ENCODE measurements at regions not wholly inside any gene's neighbourhood (a gene's known extent, or its start where the extent isn't known, plus 50 kb on each side); places are given as distances from the start of the nearest gene placed in this dataset.

DNA sequence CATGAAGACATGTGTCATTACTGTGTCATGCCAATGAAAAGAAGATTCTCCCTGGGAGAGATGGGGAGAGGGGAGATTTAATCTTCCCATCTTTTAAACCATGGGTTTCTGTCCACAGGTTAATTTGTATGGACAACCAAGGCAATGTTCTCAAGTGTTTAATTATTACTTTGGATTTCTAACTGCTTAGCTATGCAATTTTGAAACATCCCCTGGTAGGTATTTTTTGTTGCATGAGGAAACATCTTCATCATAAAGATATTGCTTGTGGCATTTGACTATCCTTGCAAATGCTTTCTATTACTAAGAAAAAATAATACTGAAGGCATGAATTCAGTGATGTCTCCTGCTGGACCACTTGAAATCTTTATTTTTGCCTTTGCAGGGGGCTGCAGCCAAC, 326.6 kb upstream of the TPM1 start:
- no peak for TF ChIP-seq ZFX (IDR thresholded peaks at IDR 0.05; ENCODE audit: borderline replicate concordance)
- TF ChIP-seq CTCF (IDR thresholded peaks at IDR 0.05), result no peak
- no peak overlapping the region for H3K27ac ChIP-seq

- no peak overlapping the region for H3K27ac ChIP-seq
- TF ChIP-seq ZFX (IDR thresholded peaks at IDR 0.05; ENCODE audit: borderline replicate concordance) (no peak), CTCF (IDR thresholded peaks at IDR 0.05) (no peak)
Measured at GRCh38 chr15:62717496-62717895, 325.1 kb upstream of the TPM1 start.

- TF ChIP-seq ZFX (IDR thresholded peaks at IDR 0.05; ENCODE audit: borderline replicate concordance), result no peak
- no peak overlapping the region for H3K27ac ChIP-seq
Measured at GRCh38 chr15:62719316-62719715, 323.2 kb upstream of the TPM1 start.

DNA sequence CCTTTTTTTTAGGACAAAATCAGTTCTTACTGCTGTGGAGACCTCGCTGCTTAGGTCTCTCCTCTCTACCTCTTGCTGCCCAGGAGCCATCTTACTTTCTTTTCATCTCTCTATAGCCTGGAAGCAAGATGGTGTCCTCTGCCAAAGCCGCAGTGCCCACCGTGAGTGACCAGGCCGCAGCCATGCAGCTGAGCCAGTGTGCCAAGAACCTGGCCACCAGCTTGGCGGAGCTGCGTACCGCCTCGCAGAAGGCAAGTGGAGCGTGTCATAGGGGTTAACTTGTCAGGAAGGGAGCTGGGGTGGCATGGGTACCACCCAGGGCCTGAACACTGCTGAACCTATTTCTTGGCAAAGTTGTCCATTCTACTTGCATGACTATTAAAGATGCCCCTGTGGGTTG, 320.3 kb upstream of the TPM1 start:
- no peak for TF ChIP-seq ZFX (IDR thresholded peaks at IDR 0.05; ENCODE audit: borderline replicate concordance)
- no peak for TF ChIP-seq CTCF (IDR thresholded peaks at IDR 0.05)

DNA sequence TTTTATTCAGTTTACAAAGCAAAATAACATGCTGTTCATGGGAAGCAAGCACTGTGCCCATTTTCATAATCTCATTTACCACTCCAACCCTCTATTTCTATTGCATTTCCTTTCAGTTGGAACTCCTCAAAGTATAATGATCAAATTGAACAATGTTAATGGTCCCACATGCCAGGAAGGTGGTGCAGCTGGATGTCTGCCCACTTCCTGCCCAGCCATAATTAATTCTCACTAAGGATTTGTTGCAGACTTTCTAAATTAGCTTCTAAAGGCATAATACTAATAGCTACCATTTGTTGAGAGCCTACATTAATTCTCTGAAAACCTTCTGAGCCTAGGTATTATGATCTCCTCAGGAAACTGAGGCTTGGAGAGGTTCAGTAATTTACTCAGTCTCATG, 316.1 kb upstream of the TPM1 start:
- H3K27ac ChIP-seq, result no peak overlapping the region
- TF ChIP-seq CTCF (IDR thresholded peaks at IDR 0.05), result no peak
- TF ChIP-seq ZFX (IDR thresholded peaks at IDR 0.05; ENCODE audit: borderline replicate concordance), result no peak

More for the DNA sequence above, 320.3 kb upstream of the TPM1 start:
- H3K27ac ChIP-seq, result no peak overlapping the region

DNA sequence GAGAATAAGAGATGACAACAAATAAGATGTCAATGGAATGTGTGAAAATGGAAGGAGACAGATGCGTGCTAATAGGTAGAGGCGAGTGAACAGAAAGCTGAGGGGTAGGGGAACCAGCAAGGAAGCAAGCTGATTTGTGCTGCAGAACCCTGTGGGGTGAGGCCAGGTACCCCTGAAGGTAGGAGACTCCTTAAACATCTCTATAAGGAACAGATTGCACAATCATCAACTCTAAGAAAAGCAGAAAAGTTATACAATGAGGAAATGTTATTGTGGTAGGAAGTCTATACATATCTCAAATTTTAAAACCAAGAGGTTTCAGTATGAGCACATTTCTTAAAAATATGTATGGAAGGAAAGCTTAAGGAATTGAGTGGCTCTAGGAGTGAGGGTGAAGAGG, 315.0 kb upstream of the TPM1 start:
- TF ChIP-seq CTCF (IDR thresholded peaks at IDR 0.05) (no peak), ZFX (IDR thresholded peaks at IDR 0.05; ENCODE audit: borderline replicate concordance) (no peak)
- H3K27ac ChIP-seq, result no peak overlapping the region

- no peak overlapping the region for H3K27ac ChIP-seq
- TF ChIP-seq ZFX (IDR thresholded peaks at IDR 0.05; ENCODE audit: borderline replicate concordance) (no peak), CTCF (IDR thresholded peaks at IDR 0.05) (no peak)
Measured at GRCh38 chr15:62730825-62731224, 311.7 kb upstream of the TPM1 start.

GRCh38 chr15:62732078-62732477, 310.5 kb upstream of the TPM1 start:
- TF ChIP-seq ZFX (IDR thresholded peaks at IDR 0.05; ENCODE audit: borderline replicate concordance) (no peak), CTCF (IDR thresholded peaks at IDR 0.05) (no peak)
- no peak overlapping the region for H3K27ac ChIP-seq

Measured in 22Rv1 (cell line).